Gastrocnemius medialis (tissue), 4 donors: ENCODE measurements at regions not wholly inside any gene's neighbourhood (a gene's known extent, or its start where the extent isn't known, plus 50 kb on each side); places are given as distances from the start of the nearest gene placed in this dataset.
"Not testable (repeated sequence)": the region's sequence is repeated elsewhere in the genome, so short reads cannot be mapped to it uniquely, and the experiment has no call there.

Experiments
- ATAC-seq, 2 donors: fragments of 150-250 bp; one replicate each; pipeline ENCODE4 v1.9.1; 2016
- DNase-seq, 2 donors: peaks; one replicate each; pipeline ENCODE4 v3.0.0-alpha.2; 2019
- H3K27ac ChIP-seq, 4 donors: fragments of 200-600 bp; sonication (generic); 1 replicate in 1 of 4; 2 replicates in 3 of 4; pipeline ENCODE4 v1.5.1; 2016 to 2018; ENCODE audit warnings: mild to moderate bottlenecking in 2 of 4, moderate library complexity in 1 of 4
- H3K27me3 ChIP-seq, 3 donors: fragments of 200-600 bp; sonication (generic) in 2 of 3; 1 replicate in 1 of 3; 2 replicates in 2 of 3; pipeline versions ENCODE4 v1.5.1 to v1.6.0; 2016 to 2019; ENCODE audit warnings: mild to moderate bottlenecking in 1 of 3, moderate library complexity in 1 of 3
- H3K36me3 ChIP-seq, 2 donors: fragments of 200-600 bp; sonication (generic) in 1 of 2; one replicate each; pipeline ENCODE4 v1.5.1; 2017 to 2018
- H3K4me1 ChIP-seq, 2 donors: fragments of 200-600 bp; sonication (generic) in 1 of 2; one replicate each; pipeline ENCODE4 v1.5.1; 2016 to 2017; ENCODE audit warnings: mild to moderate bottlenecking in 2 of 2
- H3K4me3 ChIP-seq, 4 donors: fragments of 200-600 bp; sonication (generic) in 3 of 4; 1 replicate in 1 of 4; 2 replicates in 3 of 4; pipeline ENCODE4 v1.5.1; 2016 to 2019; ENCODE audit warnings: mild to moderate bottlenecking in 2 of 4
- H3K9me3 ChIP-seq, 3 donors: fragments of 200-600 bp; sonication (generic) in 2 of 3; 1 replicate in 1 of 3; 2 replicates in 2 of 3; pipeline ENCODE4 v1.5.1; 2016 to 2019
- CTCF ChIP-seq, 5 experiments: fragments of 450-650 bp in 3 of 5; fragments of 200-600 bp in 2 of 5; sonication (generic) in 2 of 5; IDR thresholded peaks in 4 of 5; conservative IDR thresholded peaks in 1 of 5; 1 replicate in 4 of 5; 2 replicates in 1 of 5; pipeline ENCODE4 v1.5.1; 2016 to 2019; ENCODE audit warnings: antibody characterized with exemption in 5 of 5, mild to moderate bottlenecking in 3 of 5, moderate library complexity in 3 of 5
- POLR2A ChIP-seq, 2 donors: fragments of 450-650 bp; IDR thresholded peaks; one replicate each; pipeline ENCODE4 v1.6.1; 2017; ENCODE audit warnings: antibody characterized with exemption in 2 of 2, mild to moderate bottlenecking in 2 of 2, moderate library complexity in 2 of 2
- in situ Hi-C, 4 donors: fragments of 200-750 bp; cut with MboI; loops; one replicate each; pipeline versions ENCODE4 v1.15.0 to v1.8.0; 2017; ENCODE audit warnings: low sequenced_read_pairs in 4 of 4
- intact Hi-C: fragments of 100-400 bp; cut with DNase I; formaldehyde crosslinking; loops from one replicate; pipeline ENCODE4 v1.15.1; 2023; ENCODE audit warnings: low total_unique reads

GRCh38 chr3:127441764-127442163, 148.8 kb downstream of the TPRA1 start:
- TF ChIP-seq CTCF (IDR thresholded peaks at IDR 0.05 in 4 of 5, conservative IDR thresholded peaks at IDR 0.05 in 1 of 5): no peak
- TF ChIP-seq POLR2A (IDR thresholded peaks at IDR 0.05): no peak
- ATAC-seq (no peak), DNase-seq (no peak)
- intact Hi-C loops (no loop called here), in situ Hi-C loops (no loop called here)
- no peaks in the 10 kb centered on the region for H3K27me3 ChIP-seq
- H3K27ac ChIP-seq: no peak overlapping the region
- H3K4me1 ChIP-seq: no peaks in the 10 kb centered on the region
- no peak overlapping the region for H3K4me3 ChIP-seq
- no peaks in the 10 kb centered on the region for H3K36me3 ChIP-seq
- no peaks in the 10 kb centered on the region for H3K9me3 ChIP-seq

GRCh38 chr3:127440384-127440783, 150.1 kb downstream of the TPRA1 start:
- DNase-seq (no peak), ATAC-seq (no peak)
- intact Hi-C loops: no loop called here
- Histone ChIP-seq H3K36me3 (no peaks in the 10 kb centered on the region), H3K27ac (no peak overlapping the region), H3K9me3 (no peaks in the 10 kb centered on the region), H3K4me3 (no peak overlapping the region), H3K27me3 (no peaks in the 10 kb centered on the region), H3K4me1 (no peaks in the 10 kb centered on the region)
- in situ Hi-C loops: no loop called here
- TF ChIP-seq CTCF (IDR thresholded peaks at IDR 0.05 in 4 of 5, conservative IDR thresholded peaks at IDR 0.05 in 1 of 5) (no peak), POLR2A (IDR thresholded peaks at IDR 0.05) (no peak)

DNA sequence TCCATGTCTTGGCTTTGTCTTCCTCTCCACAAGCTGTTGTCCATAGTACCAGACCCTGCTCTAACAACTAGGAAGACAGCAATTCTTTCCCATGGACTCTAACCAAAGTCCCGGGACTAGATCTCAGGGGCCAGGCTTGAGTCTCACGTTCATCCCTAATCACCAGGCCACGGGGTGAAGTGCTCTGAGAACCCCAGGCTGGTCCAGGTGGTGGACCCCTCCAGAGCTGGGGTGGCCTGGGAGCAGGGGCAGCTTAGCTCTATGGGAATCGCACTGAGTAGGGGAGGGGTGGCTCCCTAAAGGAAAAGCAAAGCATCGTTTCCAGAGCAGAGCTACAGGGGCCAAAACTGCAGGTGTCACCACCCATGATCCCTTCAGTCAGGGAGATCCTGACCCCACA, 150.9 kb downstream of the TPRA1 start:
- no peaks in the 10 kb centered on the region for H3K9me3 ChIP-seq
- H3K4me3 ChIP-seq: no peak overlapping the region
- H3K4me1 ChIP-seq: no peaks in the 10 kb centered on the region
- TF ChIP-seq CTCF (IDR thresholded peaks at IDR 0.05 in 4 of 5, conservative IDR thresholded peaks at IDR 0.05 in 1 of 5) (no peak), POLR2A (IDR thresholded peaks at IDR 0.05) (no peak)
- no peaks in the 10 kb centered on the region for H3K36me3 ChIP-seq
- in situ Hi-C loops (no loop called here), intact Hi-C loops (no loop called here)
- no peaks in the 10 kb centered on the region for H3K27me3 ChIP-seq
- ATAC-seq: no peak
- no peak overlapping the region for H3K27ac ChIP-seq
- no peak for DNase-seq

DNA sequence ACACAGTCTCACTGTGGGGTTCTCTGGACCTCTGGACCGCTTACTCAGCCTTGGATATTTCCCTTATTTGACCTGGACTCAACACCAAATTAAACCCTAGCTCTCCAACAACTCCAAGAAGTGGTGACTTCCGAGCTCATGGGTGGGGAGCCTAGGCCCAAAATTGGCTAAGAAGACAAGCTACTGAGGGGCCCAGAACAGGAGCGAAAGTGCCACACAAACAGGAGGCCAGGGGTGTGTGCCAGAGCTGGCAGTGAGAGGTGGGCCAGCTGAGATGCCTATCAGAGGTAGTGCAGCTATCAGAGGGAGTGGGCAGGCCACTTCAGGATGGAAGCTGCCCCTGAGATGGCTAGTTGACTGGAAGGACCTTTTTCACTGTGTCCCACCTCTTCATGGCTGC, 151.1 kb upstream of the PRR20G start:
- no peak for DNase-seq
- Histone ChIP-seq H3K27me3 (no peaks in the 10 kb centered on the region), H3K36me3 (no peaks in the 10 kb centered on the region), H3K4me1 (no peaks in the 10 kb centered on the region), H3K4me3 (no peak overlapping the region), H3K27ac (no peak overlapping the region), H3K9me3 (no peaks in the 10 kb centered on the region)
- intact Hi-C loops (no loop called here), in situ Hi-C loops (no loop called here)
- ATAC-seq: no peak
- TF ChIP-seq POLR2A (IDR thresholded peaks at IDR 0.05) (no peak), CTCF (IDR thresholded peaks at IDR 0.05 in 4 of 5, conservative IDR thresholded peaks at IDR 0.05 in 1 of 5) (no peak)

GRCh38 chr3:127438371-127438770, 150.5 kb upstream of the PRR20G start:
- TF ChIP-seq POLR2A (IDR thresholded peaks at IDR 0.05): no peak
- no peak for TF ChIP-seq CTCF (IDR thresholded peaks at IDR 0.05 in 4 of 5, conservative IDR thresholded peaks at IDR 0.05 in 1 of 5)
- Histone ChIP-seq H3K36me3 (no peaks in the 10 kb centered on the region), H3K4me3 (no peak overlapping the region), H3K4me1 (no peaks in the 10 kb centered on the region), H3K9me3 (no peaks in the 10 kb centered on the region), H3K27me3 (no peaks in the 10 kb centered on the region), H3K27ac (no peak overlapping the region)
- intact Hi-C loops: no loop called here
- DNase-seq: no peak
- ATAC-seq: no peak
- in situ Hi-C loops: no loop called here

GRCh38 chr3:127435299-127435698, 147.5 kb upstream of the PRR20G start:
- ATAC-seq, H3K36me3 ChIP-seq, H3K4me3 ChIP-seq, intact Hi-C loops, H3K9me3 ChIP-seq, DNase-seq, H3K27ac ChIP-seq, in situ Hi-C loops, H3K4me1 ChIP-seq: not testable (repeated sequence)
- H3K27me3 ChIP-seq: peaks cover 0 to 10% (median 0%) of the 10 kb centered on the region in 3 donors
